Ovary (tissue), 7 donors: ENCODE measurements at regions not wholly inside any gene's neighbourhood (a gene's known extent, or its start where the extent isn't known, plus 50 kb on each side); places are given as distances from the start of the nearest gene placed in this dataset.

ENCODE experiments used
- DNase-seq, 5 donors: peaks; one replicate each; pipeline ENCODE4 v3.0.0-alpha.2; 2019 to 2020
- H3K27ac ChIP-seq, 2 donors: fragments of 200-600 bp; one replicate each; pipeline versions ENCODE4 v1.5.1 to v1.8.0; 2019 to 2022
- H3K27me3 ChIP-seq: fragments of 200-600 bp; one replicate; pipeline ENCODE4 v1.8.0; 2022
- H3K36me3 ChIP-seq: fragments of 200-600 bp; sonication (generic); one replicate; pipeline ENCODE4 v1.5.1; 2019
- H3K4me1 ChIP-seq: one replicate; pipeline ENCODE4 v1.8.1; 2013; ENCODE audit warnings: mild to moderate bottlenecking, moderate library complexity; ENCODE audit not compliant: insufficient read depth
- H3K4me3 ChIP-seq: fragments of 200-600 bp; sonication (generic); one replicate; pipeline ENCODE4 v1.5.1; 2017
- H3K9me3 ChIP-seq, 2 donors: fragments of 200-600 bp in 1 of 2; sonication (generic) in 1 of 2; one replicate each; pipeline versions ENCODE4 v1.5.1 to v1.8.1; 2013 to 2019; ENCODE audit warnings: mild to moderate bottlenecking in 1 of 2, moderate library complexity in 1 of 2
- CTCF ChIP-seq, 3 donors: fragments of 450-650 bp in 2 of 3; fragments of 200-600 bp in 1 of 3; IDR thresholded peaks; one replicate each; pipeline versions ENCODE4 v1.5.1 to v1.8.0; 2016 to 2022; ENCODE audit warnings: antibody characterized with exemption in 3 of 3, mild to moderate bottlenecking in 1 of 3
- EP300 ChIP-seq: sonication (generic); formaldehyde crosslinking; IDR thresholded peaks from one replicate; pipeline ENCODE4 v1.6.1; 2017; ENCODE audit warnings: antibody characterized with exemption
- POLR2A ChIP-seq: fragments of 450-650 bp; IDR thresholded peaks from one replicate; pipeline ENCODE4 v1.6.1; 2017; ENCODE audit warnings: antibody characterized with exemption, mild to moderate bottlenecking, moderate library complexity
- WGBS, 3 donors: extraction: QIAGEN DNeasy Blood & Tissue Kit in 1 of 3; methylation state at CpG; one replicate each; pipeline versions ENCODE4 v1.1.5 to v1.1.7; 2013 to 2017; 5-methylcytosine and 5-hydroxymethylcytosine counted together
- intact Hi-C, 4 donors: fragments of 100-400 bp; cut with DNase I; formaldehyde crosslinking; loops; one replicate each; pipeline versions ENCODE4 v1.11.0 to v1.15.1; 2022 to 2023
- donor health status: DM: no; HTN: no; CAD: no; lungs with moderate emphysema.
- donor health status: DM: no; HTN: no; CAD: no.
- donor health status: Bipolar disorder and iron deficiency.
- donor health status: DM: no; HTN: no; CAD: no.
- donor health status: DM: yes; HTN: yes; CAD: no.

- H3K27me3 ChIP-seq = no peaks in the 10 kb centered on the region
- H3K9me3 ChIP-seq = no peaks in the 10 kb centered on the region
- WGBS, 3 donors = 28 to 55% (median 36%) methylated on average over 7 of the region's 7 CpGs
- H3K27ac ChIP-seq = no peak overlapping the region
- no peak overlapping the region for H3K4me3 ChIP-seq
- no peaks in the 10 kb centered on the region for H3K36me3 ChIP-seq
- no peak for DNase-seq
- no peak for TF ChIP-seq CTCF (IDR thresholded peaks at IDR 0.05)
- no peak for TF ChIP-seq EP300
- TF ChIP-seq POLR2A = no peak
- intact Hi-C loops = no loop called here
- H3K4me1 ChIP-seq = peaks cover 10% of the 10 kb centered on the region
These were observed 62.1 kb upstream of the COL13A1 start for GRCh38 chr10:69739634-69740033.

DNA sequence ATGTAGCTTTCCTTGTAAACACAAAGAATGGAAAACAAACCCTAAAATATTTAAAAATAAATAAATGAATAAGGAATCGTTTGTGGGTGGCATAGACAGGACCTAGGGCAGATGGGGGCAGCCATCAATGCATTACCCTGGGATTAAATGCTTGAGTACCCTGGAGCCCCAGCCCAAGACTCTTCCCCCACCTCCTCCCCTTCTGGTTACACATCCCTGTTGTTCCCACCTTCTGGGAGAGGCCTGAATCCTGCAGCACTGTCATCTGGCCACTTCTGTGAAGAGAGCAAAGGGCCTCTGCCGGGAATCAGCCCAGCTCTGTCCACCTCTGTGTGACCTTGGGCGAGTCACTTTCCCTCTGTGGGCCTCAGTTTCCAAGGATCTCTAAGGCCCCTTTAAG lies 61.6 kb upstream of the COL13A1 start:
- TF ChIP-seq EP300 (no peak), POLR2A (no peak), CTCF (IDR thresholded peaks at IDR 0.05) (no peak)
- Histone ChIP-seq H3K4me1 (peaks cover 10% of the 10 kb centered on the region), H3K27me3 (no peaks in the 10 kb centered on the region), H3K27ac (no peak overlapping the region), H3K4me3 (no peak overlapping the region), H3K9me3 (no peaks in the 10 kb centered on the region), H3K36me3 (no peaks in the 10 kb centered on the region)
- WGBS, 3 donors = 32 to 62% (median 50%) methylated on average over 3 of the region's 3 CpGs
- no peak for DNase-seq
- intact Hi-C loops = no loop called here

GRCh38 chr10:69741252-69741651 lies 60.5 kb upstream of the COL13A1 start:
- no peak for DNase-seq
- peaks cover 10% of the 10 kb centered on the region for H3K4me1 ChIP-seq
- H3K36me3 ChIP-seq = no peaks in the 10 kb centered on the region
- no peak overlapping the region for H3K27ac ChIP-seq
- no peak for TF ChIP-seq POLR2A
- TF ChIP-seq EP300 = no peak
- TF ChIP-seq CTCF (IDR thresholded peaks at IDR 0.05) = no peak
- intact Hi-C loops = no loop called here
- no peaks in the 10 kb centered on the region for H3K27me3 ChIP-seq
- 96 to 100% (median 98%) methylated on average over 1 of the region's 1 CpG for WGBS, 3 donors
- H3K4me3 ChIP-seq = no peak overlapping the region
- H3K9me3 ChIP-seq = no peaks in the 10 kb centered on the region

DNA sequence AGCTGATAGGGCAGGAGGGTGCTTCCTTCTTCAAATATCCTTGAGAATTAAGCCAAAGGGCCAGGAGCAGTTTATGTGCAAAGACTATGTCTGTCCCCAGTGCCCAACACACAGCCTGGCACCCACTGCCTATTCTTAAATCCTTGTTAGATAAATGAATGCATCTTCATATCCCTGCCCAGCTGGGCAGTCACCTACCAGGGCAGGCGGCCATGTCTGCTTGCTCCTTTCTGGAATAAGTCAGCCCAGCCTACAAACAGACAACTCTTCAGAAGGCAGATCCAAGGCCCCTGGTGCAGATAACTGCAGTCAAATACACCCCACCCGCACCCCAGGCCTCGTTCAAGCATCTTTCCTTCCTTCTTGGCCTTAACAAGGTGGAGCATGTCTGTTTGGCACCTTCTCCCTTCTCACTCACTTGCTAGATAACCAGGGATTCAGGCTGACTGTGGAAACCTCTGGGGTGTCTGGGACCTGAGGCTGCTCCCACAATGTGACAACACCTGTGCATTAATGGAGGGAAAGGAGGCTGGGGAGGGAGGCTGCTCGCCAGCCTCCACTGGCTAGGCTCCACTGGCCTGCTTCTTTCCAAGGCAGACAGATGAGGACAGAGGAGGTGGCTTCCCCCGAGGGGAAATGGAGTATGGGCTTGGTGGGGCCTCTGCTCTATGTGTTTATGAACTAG lies 59.9 kb upstream of the COL13A1 start:
- DNase-seq = no peak
- intact Hi-C loops = no loop called here
- TF ChIP-seq EP300 (no peak), CTCF (IDR thresholded peaks at IDR 0.05) (no peak), POLR2A (no peak)
- Histone ChIP-seq H3K4me3 (no peak overlapping the region), H3K36me3 (no peaks in the 10 kb centered on the region), H3K4me1 (peaks cover 10% of the 10 kb centered on the region), H3K27ac (no peak overlapping the region), H3K27me3 (no peaks in the 10 kb centered on the region), H3K9me3 (no peaks in the 10 kb centered on the region)
- WGBS, 3 donors = 79 to 90% (median 84%) methylated on average over 5 of the region's 5 CpGs
